Stimulated activated CD8-positive, alpha-beta memory T cell treated with anti-CD3 and anti-CD28 coated beads, Interleukin-2, amount 100 ng/mL, for 48 hours (primary cell): ENCODE measurements at regions not wholly inside any gene's neighbourhood (a gene's known extent, or its start where the extent isn't known, plus 50 kb on each side); places are given as distances from the start of the nearest gene placed in this dataset.

Experiments used
- DNase-seq, 2 donors: peaks; one replicate each; pipeline ENCODE4 v3.0.0-alpha.2; 2020; ENCODE audit warnings: low read depth in 2 of 2

DNA sequence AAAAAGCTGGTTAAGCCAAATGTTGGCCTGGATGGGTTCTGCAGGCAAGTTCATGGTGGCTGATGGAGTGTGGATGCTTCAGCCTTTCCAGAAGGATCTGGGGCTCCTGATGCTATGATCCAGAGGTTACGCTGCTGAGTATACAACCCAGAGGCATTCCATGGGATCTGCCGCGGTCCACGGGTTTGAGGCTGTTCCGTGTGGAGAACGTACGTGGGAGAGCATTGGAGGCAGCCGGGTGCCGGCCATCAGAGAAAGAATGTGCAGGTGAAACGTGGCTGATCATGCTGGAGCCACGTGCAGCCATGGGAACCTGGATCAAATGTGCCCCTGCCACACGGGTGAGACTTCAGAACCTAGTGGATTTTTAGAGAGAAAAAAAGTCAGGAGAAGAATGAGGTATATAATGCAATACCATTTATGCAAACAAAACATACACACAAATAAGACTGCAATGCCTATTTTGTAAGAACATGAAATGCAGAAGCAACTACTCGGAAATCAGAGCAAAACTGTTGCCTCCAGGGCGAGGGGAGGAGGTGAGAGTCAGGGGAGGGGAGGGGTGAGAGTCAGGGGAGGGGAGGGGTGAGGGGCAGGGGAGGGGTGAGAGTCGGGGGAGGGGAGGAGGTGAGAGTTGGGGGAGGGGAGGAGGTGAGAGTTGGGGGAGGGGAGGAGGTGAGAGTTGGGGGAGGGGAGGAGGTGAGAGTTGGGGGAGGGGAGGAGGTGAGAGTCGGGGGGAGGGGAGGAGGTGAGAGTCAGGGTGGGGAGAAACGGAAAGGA, 116.5 kb upstream of the C1orf174 start:
- no peak for DNase-seq

DNA sequence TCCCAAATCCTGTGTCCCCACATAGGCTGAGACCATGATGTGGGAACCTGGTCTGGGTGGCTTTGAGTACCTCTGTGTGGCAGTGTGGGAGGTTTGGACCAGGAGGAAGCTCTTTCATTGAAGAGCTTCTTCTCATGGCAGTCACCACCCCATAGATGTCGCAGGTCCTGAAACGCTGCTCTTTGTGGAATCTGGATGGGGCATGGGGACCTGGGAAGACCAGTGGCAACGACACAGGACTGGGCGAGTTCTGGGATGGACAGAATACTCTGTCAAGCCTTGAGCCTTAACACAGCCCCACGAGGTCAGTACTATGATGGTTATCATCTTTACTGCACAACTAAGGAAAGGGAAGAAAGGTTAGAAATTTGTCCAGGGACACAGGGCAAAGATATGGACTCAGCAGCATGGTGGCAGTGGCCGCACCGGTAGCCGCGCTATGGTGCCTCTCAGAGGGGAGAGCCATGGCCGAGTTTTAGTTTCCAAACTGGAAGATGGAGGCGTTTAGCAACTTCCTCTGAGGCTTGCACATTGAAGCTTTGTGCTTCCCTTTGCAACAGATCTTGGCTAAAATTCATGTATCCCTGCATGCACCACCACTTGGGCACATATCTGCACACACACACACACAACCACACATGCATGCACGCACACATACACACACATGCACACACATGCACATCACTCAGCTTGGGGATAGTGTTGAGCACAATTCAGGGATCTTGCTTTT, 117.7 kb upstream of the C1orf174 start:
- DNase-seq = no peak

DNA sequence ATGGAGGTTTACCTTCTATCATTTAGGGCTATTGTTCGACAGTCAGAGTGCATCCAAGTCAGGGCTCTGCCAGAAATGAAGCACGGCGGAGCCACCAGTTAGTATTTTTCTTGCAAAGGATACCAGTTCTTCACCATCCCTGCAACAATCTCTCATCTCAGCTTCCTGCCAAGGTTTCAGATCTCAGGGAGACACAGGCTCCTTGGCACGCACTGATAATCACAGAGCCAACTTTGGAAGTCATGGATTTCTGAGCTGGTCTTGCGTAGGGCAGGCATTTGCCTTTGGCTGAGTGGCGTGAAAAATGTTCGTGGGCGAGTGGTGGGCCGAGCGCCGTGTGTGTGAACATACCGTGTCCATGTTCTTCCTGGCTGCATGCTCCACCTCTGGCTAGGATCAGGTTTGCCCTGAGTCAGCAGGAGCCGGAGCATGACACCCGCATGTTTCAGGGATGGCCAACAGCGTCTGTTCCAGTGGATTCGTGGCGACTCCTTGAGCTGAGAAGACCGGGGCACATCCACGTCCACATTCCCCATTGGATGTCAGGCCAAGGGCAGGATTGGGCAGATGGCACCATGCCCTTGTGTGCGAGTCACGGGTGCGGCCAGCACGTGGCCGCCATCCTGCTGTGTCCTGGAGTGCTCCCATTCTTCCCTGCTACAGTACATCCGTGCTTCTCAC, 118.5 kb upstream of the C1orf174 start:
- no peak for DNase-seq

DNA sequence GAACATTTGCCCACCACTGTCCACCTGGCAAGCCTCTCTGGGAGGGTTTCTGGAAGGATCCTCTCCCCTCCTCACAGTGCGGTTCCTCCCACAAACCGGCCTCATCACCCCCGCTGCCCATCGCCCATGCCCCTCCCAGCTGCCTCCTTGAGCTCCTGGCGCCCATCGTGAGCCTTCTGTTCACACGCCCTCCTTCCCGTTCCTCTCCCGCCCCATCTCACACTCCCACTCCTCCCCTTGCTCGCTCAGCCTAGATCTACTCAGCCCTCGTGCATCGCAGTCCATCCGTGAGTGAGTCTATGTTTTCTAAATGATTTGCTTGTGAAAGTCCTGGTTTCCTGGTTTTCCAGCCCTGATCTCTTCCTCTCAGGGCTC, 119.1 kb upstream of the C1orf174 start:
- no peak for DNase-seq

DNA sequence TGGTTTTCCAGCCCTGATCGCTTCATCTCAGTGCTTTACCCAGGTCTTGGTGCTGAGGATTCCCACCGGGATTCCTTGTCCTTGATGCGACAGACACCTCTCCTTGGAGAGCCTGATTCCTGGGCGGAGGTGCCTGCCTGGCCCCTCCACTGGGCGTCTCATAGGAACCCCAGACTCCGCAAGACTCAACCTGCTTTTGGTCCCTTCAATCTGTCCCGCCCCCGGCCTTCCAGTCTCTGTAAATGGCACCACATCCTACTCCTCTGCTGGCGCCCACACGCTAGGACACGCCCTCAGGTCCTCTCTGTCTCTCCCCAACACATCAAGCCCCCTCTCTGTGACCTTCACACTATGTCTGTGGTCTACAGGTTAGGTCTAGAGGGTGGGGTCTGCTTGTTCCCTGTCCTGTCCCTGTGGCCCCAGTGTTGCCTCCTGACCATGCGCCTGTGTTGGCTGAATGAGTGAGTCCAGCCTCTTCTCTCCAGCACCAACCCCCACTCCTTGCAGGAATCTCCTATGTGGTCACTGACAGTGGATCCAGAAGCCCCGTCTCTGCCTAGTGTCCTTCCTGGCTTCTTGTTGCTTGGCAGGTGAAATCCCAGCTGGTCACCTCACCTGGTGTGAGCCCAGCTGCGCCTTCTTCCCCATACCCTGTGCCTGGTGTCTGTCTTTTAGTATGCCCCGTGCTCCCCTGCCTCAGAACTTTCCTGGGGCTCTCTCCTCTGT, 119.7 kb upstream of the C1orf174 start:
- no peak for DNase-seq

DNA sequence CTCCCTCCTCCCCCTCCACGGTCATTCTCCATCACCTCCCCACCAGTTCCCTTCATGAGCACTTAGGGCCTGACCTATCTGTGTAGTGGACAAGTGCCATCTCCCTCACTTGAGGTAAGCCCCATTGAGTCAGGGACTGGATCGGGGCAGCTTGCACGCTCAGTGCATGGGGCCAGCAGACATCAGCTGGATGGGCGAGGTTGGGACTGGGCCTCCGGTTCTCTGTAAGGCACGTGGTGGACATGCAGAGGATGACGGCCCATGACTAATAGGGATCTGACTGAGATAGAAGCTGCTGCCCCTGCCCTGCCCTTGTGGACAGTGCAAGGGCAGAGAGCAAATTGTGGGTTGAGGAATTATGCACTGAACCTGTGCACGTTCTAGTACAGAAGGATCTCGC, 120.4 kb upstream of the C1orf174 start:
- no peak for DNase-seq

DNA sequence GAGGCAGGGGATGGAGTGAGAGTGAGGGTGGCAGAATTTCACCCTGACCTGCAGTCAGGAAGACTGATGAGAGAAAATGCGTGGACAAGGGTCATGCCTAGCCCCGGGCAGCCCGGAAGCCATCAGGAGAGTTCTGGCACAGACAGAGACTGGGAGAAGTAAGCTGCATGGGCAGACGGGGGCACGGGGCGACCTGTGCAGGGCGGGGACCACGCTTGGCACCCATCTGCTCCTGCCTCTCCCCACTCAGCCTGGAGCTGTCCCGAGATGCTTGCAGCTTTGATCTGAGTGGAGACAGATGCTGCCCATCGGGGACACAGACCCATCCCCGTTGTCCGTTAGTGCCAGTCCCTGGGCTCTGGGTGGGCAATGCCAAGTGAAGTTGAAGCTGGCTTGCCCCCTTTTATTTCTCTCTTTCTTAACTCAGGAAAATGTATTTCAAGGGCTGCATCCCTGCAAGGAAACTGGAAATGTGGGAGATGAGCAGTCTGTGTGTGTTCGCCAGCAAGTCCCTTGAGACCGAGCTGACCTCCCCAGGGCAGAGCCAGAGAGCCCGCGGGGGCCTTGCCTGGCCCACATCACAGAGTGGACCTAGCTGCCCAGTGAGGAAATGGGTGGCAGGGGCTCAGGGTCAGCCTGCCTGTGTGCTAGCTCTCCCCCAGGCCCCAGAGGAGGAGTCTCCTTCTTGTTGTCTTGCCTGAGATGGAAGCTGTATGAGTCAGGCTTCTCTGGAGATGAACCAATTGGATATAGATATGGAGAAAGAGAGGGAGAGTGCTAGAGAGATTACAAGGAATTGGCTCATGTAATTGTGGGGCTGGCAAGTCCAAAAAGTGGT, 121.3 kb upstream of the C1orf174 start:
- no peak for DNase-seq

DNA sequence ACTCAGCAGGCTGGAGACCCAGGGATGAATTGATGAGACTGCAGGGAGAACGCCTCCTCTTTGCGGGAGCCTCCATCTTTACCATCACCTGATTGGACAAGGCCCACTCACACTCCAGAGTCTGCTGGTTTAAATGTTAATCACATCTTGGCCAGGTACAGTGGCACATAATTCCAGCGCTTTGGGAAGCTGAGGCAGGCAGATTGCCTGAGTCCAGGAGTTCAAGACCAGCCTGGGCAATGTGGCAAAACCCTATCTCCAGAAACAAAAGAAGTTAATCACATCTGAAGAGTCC, 121.8 kb upstream of the C1orf174 start:
- no peak for DNase-seq

DNA sequence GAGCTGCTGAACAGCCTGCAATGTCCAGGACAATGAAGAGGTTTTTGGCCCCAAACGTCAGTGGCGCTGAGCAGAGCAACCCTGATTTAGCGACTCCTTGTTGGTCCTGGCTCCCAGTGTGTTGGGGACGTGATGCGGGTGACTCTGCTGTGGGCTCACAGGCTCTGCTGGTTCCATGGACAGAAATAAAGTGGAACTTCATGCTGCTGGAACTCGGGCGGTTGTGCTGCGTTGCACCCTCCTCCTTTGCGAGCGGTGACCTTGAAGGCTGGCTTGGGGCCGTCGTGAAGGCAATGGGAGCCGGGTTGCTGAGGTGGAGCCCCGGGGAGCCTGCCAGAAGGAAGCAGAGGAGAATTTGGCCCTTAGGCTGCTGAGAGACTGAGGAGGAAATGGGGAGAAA, 122.6 kb upstream of the C1orf174 start:
- DNase-seq = no peak

DNA sequence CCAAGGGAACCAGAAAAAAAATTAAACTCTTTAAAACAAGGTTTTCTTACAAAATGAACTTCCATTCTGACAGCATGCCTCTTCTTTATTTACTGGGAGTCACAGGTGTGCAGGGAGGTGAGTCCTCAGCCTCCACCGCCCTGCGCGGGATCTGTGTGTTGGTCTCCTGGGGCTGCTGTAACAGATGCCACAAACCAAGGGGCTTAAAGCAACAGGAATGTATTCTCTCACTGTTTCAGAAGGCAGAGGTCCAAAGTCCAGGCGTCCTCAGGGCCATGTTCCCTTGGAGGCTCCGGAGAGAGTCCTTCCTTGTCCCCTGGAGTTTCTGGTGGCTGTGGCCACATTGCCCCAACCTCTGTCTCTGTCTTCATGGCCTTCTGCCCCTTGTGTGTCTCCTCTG, 123.6 kb upstream of the C1orf174 start:
- DNase-seq = no peak

DNA sequence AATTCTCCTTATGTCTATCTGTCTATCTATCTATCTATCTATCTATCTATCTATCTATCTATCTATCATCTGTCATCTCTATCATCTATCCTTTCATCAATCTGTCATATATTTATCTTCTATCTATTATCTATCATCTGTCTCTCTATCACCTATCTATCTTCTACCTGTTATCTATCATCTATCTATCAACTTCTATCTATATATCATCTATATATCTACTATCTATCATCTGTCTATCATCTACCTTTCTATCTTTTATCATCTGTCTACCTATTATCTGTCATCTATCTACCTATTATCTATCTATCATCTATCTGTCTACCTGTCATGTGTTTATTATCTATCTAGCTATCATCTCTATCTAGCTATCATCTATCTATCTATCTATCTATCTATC, 124.7 kb upstream of the C1orf174 start:
- no peak for DNase-seq

DNA sequence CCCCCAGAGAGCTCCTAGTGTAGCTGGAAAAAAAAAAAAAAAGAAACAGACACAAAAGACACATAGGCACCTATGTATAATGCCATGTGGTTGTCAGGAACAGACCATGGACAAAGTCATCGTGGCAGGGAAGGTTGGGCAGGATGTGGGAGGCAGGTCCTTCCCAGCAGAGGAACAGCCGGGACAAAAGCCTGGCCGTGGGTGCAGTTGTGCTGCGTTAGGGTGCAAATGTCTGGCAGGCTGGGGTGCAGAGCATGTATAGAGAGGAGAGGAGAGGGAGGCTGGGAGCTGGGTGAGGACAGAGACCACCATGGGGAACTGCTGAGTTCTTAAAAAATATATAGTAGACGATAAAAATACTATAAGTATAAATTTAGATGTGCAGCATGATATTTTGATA, 125.7 kb upstream of the C1orf174 start:
- DNase-seq = no peak

DNA sequence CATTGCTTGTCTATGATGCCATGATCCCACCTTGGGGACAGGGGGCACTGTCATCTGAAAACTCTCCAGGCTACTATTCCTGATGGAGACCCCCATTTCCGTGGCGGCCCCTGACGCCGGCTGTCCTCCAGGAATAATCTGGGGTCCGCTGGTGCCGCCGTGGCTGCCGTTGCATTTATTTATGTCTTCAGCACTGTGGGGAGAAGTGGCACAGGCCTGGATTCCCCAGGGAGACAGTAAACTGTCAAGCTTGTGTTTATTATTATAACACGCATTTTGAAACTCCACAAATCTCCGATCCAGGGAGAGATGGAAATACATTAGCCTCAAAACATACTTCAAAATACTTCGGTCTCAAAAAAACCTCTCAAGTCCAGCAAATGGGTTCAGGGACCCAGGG, 126.9 kb upstream of the C1orf174 start:
- no peak for DNase-seq

DNA sequence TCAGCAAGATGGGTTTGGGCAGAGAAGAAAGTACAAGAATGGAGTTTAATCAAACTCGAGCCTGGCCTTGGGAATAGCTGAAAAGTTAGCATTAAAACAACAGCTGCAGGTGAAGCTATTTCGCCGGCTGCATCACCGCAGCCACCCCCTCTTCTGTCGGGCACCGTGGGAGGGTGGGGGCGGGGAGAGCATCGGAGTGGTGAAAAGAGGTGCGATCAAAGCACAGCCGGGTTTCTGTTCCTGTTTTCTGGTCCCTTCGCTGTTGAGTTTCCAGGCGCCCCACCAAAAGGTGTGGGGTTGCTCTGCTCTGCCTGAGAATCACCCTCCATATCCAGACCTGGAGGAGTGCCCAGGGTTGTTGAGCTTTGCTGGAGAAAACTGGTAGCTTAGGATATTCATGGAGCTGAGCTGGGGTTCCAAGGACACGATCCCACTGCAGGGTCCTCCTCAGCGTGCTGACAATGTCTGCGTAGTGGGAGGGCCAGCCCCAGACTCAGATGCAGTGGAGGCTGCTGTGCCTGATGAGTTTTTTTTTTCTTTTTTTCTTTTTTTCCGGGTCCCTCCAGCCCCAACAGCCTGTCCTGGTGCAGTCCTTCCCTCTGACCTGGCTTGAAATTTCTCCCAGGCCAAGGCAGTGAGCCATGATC, 127.5 kb upstream of the C1orf174 start:
- DNase-seq = no peak

DNA sequence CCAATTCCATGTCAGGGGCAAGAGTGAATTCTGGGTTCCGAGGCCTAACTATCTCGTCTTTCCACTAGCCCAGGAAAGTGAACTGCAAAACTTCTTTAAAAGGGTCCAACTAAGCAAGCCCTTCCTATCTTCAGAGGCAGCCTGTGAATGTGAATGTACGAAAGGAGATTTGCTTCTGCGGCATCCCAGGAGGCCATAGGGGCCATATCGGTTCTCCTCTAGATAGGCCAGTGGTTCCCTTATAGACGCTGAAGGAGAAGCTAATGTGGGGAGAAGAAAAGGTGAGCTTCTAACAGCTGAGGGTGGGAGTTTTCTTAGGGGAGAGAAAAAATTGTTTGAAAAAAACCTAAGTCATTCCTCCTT, 128.0 kb upstream of the C1orf174 start:
- no peak for DNase-seq

DNA sequence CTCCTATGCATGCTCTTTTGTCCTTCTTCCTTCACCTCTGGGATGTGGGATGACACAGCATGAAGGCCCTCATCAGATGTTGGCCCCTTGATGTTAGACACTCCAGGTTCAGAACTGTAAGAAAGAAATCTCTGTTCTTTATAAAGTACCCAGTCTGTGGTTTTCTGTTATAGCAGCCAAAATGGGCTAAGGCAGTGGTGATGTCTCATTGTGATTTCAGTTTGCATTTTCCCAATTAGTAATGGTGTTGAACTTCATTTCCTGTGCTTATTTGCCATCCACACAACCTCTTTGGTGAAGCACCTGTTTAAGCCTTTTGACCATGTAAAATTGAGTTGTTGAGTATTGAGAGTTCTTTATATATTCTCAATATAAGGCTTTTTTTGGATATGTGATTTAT, 129.3 kb upstream of the C1orf174 start:
- no peak for DNase-seq

DNA sequence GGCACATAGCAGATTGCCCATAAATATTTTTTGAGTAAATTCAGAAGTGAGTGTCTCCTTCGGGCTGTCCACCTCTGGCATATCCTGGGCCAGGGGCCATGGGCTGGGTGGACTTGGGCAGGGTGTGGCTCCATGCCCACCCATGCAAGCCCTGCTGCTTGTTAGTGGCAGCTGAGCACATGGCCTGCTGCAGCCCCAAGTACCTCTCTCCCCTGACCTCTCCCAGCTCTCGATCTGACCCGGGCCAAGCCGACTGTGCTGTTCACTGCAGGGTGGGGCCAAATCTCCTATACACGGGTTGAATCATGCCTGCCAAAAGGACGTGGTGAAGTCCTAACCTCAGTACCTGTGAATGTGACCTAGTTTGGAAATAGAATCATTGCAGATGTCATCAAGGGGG, 132.5 kb upstream of the C1orf174 start:
- DNase-seq = no peak

DNA sequence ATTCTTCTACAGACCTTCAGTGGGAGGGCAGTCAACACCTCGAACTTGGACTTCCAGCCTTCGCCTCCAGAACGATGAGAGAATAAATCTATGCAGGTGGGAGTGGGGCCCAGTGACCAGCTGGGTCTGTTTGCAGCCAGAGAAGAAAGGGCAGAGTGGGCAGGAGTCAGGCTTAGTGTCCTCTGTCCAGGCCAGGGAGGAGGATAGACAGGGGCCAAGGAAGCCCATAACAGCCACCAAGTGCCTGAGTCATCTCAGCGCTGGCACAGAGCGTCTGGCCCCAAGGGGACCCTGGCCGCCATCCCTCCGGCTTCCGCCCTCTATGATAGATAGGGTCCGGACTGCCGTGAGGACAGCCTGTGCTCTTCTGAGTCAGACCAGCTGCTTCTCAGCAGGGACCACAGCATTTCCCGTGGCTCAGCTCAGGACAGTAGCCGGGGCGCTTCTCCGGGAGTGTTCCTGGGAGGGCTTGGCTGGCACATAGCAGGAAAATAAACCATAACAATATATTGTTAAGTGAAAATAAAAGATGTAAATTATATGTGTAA, 133.1 kb upstream of the C1orf174 start:
- no peak for DNase-seq

DNA sequence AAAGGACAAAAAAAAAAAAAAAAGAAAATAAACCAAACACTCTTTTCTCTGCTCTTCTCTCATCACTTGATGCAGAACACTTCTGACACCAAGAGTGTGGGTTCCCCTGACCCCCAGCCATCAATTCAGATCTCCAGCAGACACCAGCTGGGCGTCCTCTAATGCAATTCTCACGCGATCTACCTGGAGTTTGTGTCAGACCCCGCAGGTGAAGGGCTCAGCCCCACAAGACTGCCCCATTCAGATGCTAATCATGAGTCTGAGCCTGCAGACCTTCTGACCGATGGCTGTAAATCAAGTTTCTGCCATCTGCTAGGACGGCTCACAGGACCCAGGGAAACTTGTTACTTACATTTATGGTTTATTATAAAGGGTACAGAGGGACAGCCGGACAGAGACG, 133.6 kb upstream of the C1orf174 start:
- no peak for DNase-seq

DNA sequence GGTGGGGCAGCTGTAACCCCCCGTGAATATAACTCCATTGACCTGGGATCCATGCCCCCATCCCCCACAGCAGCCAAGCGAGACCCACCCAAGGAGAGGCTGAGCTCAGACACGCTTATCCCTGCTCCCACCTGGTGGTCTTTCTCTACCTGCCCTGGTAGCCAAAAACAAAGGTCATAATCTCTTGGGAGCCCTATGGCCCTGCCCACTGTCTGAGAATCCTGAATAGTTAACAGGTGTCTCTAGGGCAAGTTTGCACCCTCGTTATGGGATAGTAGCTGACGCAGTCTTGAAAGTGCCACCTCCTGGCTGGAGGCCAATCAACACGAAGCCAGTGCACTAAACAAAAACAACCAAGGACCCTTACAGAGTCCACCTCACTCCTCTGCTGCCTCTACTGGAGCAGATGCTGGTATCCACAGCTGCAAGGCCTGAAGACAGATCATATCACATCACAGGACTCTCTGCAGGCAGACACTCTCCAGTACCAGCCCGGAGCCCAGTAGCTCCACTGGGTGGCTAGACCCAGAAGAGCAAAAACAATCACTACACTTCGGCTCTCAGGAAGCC, 134.3 kb upstream of the C1orf174 start:
- DNase-seq = no peak

DNA sequence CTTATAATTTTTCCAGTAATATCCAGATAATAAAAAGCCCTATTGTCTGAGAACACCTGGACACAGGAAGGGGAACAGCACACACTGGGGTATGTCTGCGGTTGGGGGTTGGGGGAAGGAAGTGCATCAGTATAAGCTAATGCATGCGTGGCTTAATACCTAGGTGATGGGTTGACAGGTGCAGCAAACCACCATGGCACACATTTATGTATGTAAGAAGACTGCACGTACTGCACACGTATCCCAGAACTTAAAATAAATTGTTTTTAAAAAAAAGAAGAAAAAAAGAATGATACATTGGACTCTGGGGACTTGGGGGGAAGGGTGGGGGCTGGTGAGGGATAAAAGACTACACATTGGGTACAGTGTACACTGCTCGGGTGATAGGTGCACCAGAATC, 144.9 kb upstream of the C1orf174 start:
- no peak for DNase-seq
